SU-DHL-6 (cell line): ENCODE measurements at regions not wholly inside any gene's neighbourhood (a gene's known extent, or its start where the extent isn't known, plus 50 kb on each side); places are given as distances from the start of the nearest gene placed in this dataset.

ENCODE experiments used
- H2AFZ ChIP-seq: fragments of 200-600 bp; sonication (generic); 2 replicates; pipeline ENCODE4 v1.6.1; 2014; ENCODE audit warnings: low read depth, mild to moderate bottlenecking, moderate library complexity, mixed read lengths, antibody characterized with exemption, low read length; ENCODE audit not compliant: severe bottlenecking
- H3F3A ChIP-seq: fragments of 200-600 bp; shearing (Covaris generic); 2 replicates; pipeline ENCODE4 v1.6.0; 2016; ENCODE audit warnings: antibody characterized with exemption, mild to moderate bottlenecking; ENCODE audit not compliant: insufficient read depth
- H3K27ac ChIP-seq: fragments of 200-600 bp; sonication (generic); 2 replicates; pipeline ENCODE4 v1.5.1; 2016; ENCODE audit warnings: low read depth, mild to moderate bottlenecking, low read length, moderate library complexity, mixed read lengths
- H3K27me3 ChIP-seq: fragments of 200-600 bp; sonication (generic), shearing (Covaris generic); 2 replicates; pipeline ENCODE4 v1.6.0; 2014; ENCODE audit warnings: mild to moderate bottlenecking, low read length
- H3K36me3 ChIP-seq: fragments of 200-600 bp; sonication (generic); 2 replicates; pipeline ENCODE4 v1.6.1; 2014; ENCODE audit warnings: mild to moderate bottlenecking, low read length, mixed read lengths
- H3K4me2 ChIP-seq: fragments of 300-600, 200-600 bp; shearing (Covaris generic), sonication (generic); 2 replicates; pipeline ENCODE4 v1.6.0; 2014; ENCODE audit warnings: low read length, low read depth, mild to moderate bottlenecking; ENCODE audit not compliant: poor library complexity, severe bottlenecking
- H3K4me3 ChIP-seq: fragments of 200-600 bp; sonication (generic); 2 replicates; pipeline ENCODE4 v1.5.1; 2014; ENCODE audit warnings: antibody characterized with exemption, low read length, mild to moderate bottlenecking, mixed read lengths; ENCODE audit not compliant: insufficient read depth, poor library complexity, severe bottlenecking
- H3K79me2 ChIP-seq: fragments of 200-600 bp; sonication (generic); 2 replicates; pipeline ENCODE4 v1.6.1; 2014; ENCODE audit warnings: mild to moderate bottlenecking, low read length, moderate library complexity; ENCODE audit not compliant: insufficient read depth
- H3K9ac ChIP-seq: fragments of 200-600 bp; sonication (generic); 2 replicates; pipeline ENCODE4 v1.7.0; 2014; ENCODE audit warnings: mild to moderate bottlenecking, low read length
- H3K9me2 ChIP-seq: fragments of 200-600 bp; sonication (generic); replicated peaks from 2 replicates; pipeline ENCODE4 v1.6.1; 2014; ENCODE audit warnings: low read length; ENCODE audit not compliant: insufficient read depth
- H3K9me3 ChIP-seq: fragments of 200-600 bp; sonication (generic); 2 replicates; pipeline ENCODE4 v1.6.1; 2014; ENCODE audit warnings: low read length, mixed read lengths; ENCODE audit not compliant: insufficient read depth
- H4K20me1 ChIP-seq: fragments of 200-600 bp; sonication (generic); 2 replicates; pipeline ENCODE4 v1.6.1; 2014; ENCODE audit warnings: low read depth, mild to moderate bottlenecking, antibody characterized with exemption, low read length, moderate library complexity, mixed read lengths
- EZH2phosphoT487 ChIP-seq: fragments of 200-600 bp; sonication (generic), shearing (Covaris generic); conservative IDR thresholded peaks from 2 replicates; pipeline ENCODE4 v1.6.1; 2018; ENCODE audit warnings: mild to moderate bottlenecking, antibody characterized with exemption, low read length, moderate library complexity, mixed read lengths
- TF ChIP-seq, protein P1 (sequence below): fragments of 200-600 bp; sonication (generic); IDR thresholded peaks from one replicate; pipeline ENCODE4 v1.5.1; 2017; ENCODE audit warnings: antibody characterized with exemption, mild to moderate bottlenecking, low read length, moderate library complexity; ENCODE audit not compliant: insufficient read depth, poor library complexity, severe bottlenecking

DNA sequence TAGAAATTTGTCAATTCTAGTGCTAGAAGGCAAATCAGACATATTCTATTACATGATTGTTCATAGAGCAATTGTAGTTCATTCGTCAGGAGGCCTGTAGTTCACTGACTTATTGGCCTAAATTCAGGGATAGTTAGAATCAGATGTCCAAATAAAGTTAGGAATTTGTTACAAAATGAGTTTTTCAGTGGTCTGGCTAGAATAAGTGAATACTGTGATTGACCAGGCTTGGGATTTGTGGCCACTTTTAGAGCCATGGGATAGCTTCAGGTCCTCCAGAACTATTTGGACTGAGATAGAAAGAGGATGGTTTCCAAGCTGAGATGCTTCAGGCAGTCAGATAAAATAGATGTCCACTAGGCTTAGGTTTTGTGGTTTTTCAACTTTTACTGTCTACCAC, 199.1 kb upstream of the MPDZ start:
- H3K4me2 ChIP-seq: no peak overlapping the region
- no peaks in the 10 kb centered on the region for H3K79me2 ChIP-seq
- no peaks in the 10 kb centered on the region for H3F3A ChIP-seq
- no peaks in the 10 kb centered on the region for H3K36me3 ChIP-seq
- H3K27ac ChIP-seq: no peak overlapping the region
- H4K20me1 ChIP-seq: no peaks in the 10 kb centered on the region
- no peaks in the 10 kb centered on the region for H3K27me3 ChIP-seq
- H2AFZ ChIP-seq: no peak overlapping the region
- no peaks in the 10 kb centered on the region for H3K9me2 ChIP-seq
- no peak overlapping the region for H3K4me3 ChIP-seq
- no peak overlapping the region for H3K9ac ChIP-seq
- TF ChIP-seq, protein P1, sequence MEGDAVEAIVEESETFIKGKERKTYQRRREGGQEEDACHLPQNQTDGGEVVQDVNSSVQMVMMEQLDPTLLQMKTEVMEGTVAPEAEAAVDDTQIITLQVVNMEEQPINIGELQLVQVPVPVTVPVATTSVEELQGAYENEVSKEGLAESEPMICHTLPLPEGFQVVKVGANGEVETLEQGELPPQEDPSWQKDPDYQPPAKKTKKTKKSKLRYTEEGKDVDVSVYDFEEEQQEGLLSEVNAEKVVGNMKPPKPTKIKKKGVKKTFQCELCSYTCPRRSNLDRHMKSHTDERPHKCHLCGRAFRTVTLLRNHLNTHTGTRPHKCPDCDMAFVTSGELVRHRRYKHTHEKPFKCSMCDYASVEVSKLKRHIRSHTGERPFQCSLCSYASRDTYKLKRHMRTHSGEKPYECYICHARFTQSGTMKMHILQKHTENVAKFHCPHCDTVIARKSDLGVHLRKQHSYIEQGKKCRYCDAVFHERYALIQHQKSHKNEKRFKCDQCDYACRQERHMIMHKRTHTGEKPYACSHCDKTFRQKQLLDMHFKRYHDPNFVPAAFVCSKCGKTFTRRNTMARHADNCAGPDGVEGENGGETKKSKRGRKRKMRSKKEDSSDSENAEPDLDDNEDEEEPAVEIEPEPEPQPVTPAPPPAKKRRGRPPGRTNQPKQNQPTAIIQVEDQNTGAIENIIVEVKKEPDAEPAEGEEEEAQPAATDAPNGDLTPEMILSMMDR: no peak
- TF ChIP-seq EZH2phosphoT487: no peak
- 0 out of 2 replicates have a peak, but pooled peaks cover 9% of the 10 kb centered on the region for H3K9me3 ChIP-seq

DNA sequence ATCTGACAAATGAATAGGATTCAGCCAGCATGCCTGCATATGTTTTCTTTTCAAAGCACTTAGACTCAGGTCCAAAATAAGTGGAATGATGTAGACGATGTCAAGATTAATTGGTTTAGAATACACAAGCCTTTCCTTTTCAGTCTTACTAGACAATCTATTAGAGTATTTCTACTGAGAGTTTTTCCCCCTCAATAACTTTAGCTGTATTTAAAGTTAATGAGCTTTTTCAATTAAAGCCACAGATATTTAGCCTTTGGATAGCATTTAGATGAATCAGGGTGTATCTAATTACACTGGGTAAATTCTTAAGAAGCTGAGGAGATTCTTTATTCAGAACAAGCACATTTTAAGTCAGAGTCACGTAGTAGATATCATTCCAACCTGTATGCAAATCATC, 198.7 kb upstream of the MPDZ start:
- 0 out of 2 replicates have a peak, but pooled peaks cover 9% of the 10 kb centered on the region for H3K9me3 ChIP-seq
- no peak overlapping the region for H3K27ac ChIP-seq
- no peak overlapping the region for H3K4me2 ChIP-seq
- no peaks in the 10 kb centered on the region for H3K9me2 ChIP-seq
- H2AFZ ChIP-seq: no peak overlapping the region
- no peaks in the 10 kb centered on the region for H3K27me3 ChIP-seq
- no peaks in the 10 kb centered on the region for H3K79me2 ChIP-seq
- H4K20me1 ChIP-seq: no peaks in the 10 kb centered on the region
- no peaks in the 10 kb centered on the region for H3F3A ChIP-seq
- TF ChIP-seq, protein P1: no peak
- TF ChIP-seq EZH2phosphoT487: no peak
- no peaks in the 10 kb centered on the region for H3K36me3 ChIP-seq
- H3K9ac ChIP-seq: no peak overlapping the region
- H3K4me3 ChIP-seq: no peak overlapping the region

DNA sequence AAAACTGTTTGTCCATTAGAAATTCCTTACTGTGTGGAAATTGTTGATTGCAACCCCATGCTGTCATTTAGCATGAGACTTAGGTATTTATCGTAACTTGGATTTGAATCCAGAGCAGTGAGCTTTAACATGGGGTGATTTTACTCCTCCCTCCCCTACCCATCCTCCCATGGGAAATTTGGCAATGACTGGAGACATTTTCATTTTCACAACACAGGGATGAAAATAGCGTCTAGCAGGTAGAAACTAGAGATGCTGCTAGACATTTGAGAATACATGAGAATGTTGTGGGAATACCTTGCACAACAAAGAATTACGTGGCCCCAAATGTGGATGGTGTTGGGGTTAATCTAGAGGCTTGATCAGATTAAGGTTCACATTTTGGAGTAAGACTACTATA, 191.3 kb upstream of the MPDZ start:
- Histone ChIP-seq H4K20me1 (no peaks in the 10 kb centered on the region), H3K27ac (no peak overlapping the region), H3K4me2 (no peak overlapping the region), H2AFZ (no peak overlapping the region), H3K79me2 (no peaks in the 10 kb centered on the region), H3K27me3 (no peaks in the 10 kb centered on the region), H3K9me3 (0 out of 2 replicates have a peak, but pooled peaks cover 4% of the 10 kb centered on the region), H3K9ac (no peak overlapping the region), H3K4me3 (no peak overlapping the region), H3F3A (no peaks in the 10 kb centered on the region), H3K9me2 (no peaks in the 10 kb centered on the region), H3K36me3 (no peaks in the 10 kb centered on the region)
- TF ChIP-seq, protein P1: no peak
- no peak for TF ChIP-seq EZH2phosphoT487

DNA sequence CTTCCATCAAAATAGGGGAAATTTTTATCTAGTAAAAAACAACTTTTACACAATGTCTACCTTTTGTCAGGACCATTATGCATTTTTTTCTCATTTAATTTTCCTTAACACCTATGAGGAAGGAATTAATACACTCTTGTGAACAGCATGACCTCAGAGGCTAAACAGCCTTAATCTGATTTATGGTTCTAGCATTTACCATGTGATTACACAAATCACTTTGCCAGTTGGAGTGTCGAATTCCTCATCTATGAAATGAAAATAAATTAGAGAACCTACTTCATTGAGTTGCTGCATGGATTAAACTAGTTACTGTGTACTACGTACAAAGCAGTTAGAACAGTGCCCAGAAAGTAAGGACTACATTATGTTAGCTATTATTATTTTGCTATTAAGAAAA, 187.7 kb upstream of the MPDZ start:
- Histone ChIP-seq H2AFZ (no peak overlapping the region), H3K27ac (no peak overlapping the region), H3K9me3 (no peaks in the 10 kb centered on the region), H4K20me1 (no peaks in the 10 kb centered on the region), H3K9me2 (no peaks in the 10 kb centered on the region), H3K9ac (no peak overlapping the region), H3K4me3 (no peak overlapping the region), H3K36me3 (no peaks in the 10 kb centered on the region), H3K27me3 (no peaks in the 10 kb centered on the region), H3F3A (no peaks in the 10 kb centered on the region), H3K4me2 (no peak overlapping the region), H3K79me2 (no peaks in the 10 kb centered on the region)
- TF ChIP-seq, protein P1: no peak
- TF ChIP-seq EZH2phosphoT487: no peak
